ENCODE measurements at regions not wholly inside any gene's neighbourhood (a gene's known extent, or its start where the extent isn't known, plus 50 kb on each side); places are given as distances from the start of the nearest gene placed in this dataset.

DNA sequence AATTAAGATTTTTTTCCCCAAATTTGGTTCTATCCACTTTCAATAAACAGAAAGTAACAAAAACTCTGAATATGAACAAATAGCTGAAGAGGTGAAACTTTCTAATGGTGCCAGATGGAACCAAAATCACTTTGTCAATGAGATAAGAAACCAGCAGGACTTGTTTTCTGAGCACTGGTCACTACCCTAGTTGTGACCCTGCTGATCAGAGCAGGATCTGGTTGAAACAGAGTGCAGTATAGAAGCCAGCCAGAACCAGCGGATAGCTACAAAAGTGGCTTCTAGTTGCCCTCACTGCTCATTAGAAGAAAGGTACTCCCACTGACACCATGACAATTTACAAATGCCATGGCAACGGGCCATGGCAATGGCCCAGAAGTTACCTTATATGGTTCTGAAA lies 158.3 kb upstream of the PIEZO2 start:
- no peak for FAIRE-seq

DNA sequence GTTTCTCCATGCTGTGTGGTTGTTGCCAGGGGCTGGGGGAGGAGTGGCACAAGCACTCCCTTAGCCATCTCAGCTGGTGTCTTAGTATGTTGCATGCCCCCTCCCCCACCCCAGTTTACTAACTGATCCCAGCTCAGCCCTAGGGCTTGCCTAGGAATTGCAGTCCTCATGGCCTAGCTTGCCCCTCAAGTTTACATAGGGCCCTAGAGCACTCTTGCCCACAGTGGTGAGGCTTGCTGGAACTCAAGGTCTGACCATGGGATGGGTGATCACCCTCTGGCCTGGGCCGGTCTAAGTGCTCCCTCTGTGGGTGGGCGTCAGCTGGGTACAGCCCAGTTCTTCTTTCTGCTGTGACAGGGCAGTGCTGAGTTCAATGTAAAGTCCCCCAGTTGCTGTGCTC lies 156.1 kb upstream of the PIEZO2 start:
- no peak for FAIRE-seq

DNA sequence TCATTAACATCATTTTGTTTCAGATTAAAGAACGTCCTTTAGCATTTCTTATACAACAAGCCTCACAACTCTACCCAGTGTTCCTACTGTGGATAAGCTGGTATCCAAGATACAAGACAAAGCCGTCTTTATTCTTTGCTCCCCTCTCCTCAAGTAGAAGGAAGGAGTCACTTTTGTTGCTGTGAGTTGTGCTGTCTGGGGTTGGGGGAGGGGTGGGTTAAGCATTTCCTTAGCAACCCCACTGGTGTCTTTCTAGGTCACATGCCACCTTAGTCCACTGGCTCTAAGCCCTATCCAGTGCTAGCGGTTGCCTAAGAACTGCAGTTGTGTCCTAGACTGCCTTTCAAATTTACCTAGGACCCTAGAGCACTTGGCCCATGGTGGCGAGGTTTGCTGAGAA lies 155.6 kb upstream of the PIEZO2 start:
- no peak for FAIRE-seq

DNA sequence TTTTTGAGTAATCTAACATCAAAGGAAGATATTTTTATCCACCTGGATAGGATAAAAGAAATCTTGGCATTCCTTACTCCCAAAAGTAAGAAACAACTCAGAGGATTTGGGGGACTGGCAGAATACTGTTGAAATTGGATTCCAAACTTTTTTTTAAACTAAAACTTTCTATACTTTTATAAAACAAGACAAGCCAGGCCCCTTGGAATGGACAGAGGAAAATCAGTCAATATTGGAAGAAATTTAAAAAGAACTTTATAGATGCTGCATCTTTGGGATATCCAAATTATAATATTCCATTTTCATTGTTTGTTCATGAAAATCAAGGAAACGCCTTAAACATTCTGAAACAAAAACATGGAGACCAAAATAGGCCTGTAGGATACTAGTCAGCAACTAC lies 147.6 kb upstream of the PIEZO2 start:
- FAIRE-seq, result no peak

DNA sequence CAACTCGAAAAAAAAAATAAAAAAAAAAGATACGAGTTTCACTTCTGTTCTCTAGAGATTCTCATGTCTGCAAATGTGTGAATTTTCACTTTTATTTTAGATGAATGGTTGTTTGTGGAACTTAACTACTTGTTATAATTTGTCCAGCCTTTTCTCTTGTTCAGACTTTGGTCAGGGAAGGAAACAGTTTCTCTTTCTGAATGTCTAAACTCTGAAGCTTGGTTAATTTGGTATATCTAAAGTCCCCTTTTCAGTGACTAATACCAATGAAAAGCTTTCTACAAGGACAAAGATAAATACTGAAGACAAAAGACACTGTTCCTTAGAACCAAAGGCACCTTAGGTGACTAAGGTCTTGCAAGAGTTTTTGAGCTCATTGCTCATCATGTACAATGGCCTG lies 144.4 kb upstream of the PIEZO2 start:
- FAIRE-seq, result no peak

DNA sequence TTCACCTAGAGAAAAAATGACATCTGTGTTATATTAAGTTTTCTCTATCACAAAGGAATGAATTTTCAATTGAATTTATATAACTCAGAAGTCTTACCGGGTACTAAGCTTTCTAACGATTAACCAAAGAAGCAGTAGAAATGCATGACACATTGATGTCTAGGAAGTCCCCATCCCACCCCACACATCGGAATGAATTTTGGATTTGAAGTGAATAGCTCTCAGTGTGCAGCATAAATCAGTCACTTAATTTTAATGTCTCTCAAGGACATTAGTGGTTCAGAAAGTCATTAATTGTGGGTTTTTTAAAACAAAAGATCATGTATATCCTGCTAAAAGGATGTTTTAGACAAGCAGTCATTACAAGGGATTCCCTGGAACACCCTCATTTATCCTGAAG lies 141.4 kb upstream of the PIEZO2 start:
- FAIRE-seq, result no peak

DNA sequence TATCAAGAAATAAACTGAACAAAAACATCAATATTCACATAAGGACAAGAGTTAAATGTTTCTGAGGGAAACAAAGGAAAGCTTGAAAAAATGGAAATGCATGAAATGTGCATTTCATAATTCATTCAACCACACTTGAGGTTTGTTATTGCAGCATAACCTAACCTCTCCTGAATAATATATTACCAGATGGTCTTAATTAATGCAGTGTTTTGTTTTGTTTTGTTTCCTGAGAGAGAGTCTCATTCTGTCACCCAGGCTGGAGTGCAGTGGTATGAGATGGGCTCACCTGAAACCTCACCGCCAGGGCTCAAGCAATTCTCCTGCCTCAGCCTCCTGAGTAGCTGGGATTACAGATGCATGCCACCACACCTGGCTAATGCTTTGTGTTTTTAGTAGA lies 139.9 kb upstream of the PIEZO2 start:
- no peak for FAIRE-seq

DNA sequence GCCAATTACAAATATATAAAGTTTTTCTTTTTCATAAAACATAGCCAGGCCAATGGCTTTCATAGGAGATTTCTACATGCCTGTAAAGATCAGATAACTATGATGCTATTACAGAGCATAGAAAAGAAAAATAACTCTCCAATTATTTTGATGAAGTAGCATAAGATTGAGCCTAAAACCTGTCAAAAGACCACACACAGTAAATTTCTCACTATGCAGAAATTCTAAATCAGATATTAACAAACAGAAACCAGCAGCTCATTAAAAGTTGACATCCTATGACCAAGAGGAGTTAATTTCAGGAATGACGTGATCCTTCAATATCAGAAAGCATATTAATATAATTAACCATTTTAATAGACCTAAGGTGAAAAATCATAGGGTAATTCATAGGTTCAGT lies 139.0 kb upstream of the PIEZO2 start:
- no peak for FAIRE-seq

DNA sequence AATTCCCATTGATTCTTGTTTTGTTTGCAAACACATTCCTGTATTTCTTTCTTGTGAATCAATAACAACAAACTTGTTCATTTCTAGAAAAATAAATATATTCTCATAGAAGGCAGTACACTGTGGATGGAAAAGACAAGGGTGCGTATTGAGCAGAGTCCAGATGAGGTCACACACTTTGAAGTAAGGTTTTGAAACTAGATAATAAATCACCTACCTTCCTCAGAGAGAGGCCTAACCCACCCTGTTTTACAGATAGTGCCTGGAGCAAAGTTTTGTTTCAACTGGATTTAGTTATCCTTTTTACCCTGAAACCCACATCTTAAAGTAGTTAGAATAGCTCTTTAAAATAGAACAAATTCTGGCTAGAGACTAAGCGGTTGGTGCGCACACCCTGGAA lies 137.1 kb upstream of the PIEZO2 start:
- FAIRE-seq, result no peak

DNA sequence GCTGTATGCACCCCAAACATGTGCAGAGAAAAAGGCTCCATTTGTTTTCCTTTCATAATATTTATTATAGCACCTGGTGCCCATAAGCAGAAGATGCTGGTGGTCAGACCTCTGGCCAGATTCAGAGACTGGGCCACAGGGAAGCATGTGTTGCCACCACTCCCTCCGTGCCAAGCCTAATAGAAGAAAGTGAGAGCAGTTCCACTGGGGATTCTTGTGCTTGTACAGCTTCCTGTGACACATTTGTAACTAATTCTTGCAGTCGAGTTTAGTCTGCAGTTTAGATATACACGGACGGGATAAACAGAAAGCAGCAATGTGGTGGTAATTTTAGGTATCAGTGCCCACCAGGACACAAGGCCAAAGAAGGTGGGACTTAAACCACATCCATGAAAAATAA lies 135.4 kb upstream of the PIEZO2 start:
- FAIRE-seq, result no peak

DNA sequence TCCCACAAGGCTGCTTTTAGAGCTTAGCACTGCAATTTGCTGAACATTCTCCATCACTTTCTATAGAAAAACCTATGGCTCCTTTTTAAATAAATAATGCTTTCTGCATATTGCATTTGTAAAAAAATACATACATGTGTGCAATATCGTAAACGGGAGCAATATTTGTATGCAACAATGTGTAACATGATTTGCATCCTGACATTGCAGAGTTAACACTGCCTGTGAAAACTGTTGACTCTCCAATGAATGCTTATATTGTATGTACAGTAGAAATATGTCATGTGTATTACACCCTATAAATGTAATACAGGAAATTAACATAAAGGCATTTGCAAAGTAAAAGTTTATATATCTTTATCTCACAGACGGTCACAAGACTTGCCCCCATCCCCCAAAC lies 135.0 kb upstream of the PIEZO2 start:
- no peak for FAIRE-seq

DNA sequence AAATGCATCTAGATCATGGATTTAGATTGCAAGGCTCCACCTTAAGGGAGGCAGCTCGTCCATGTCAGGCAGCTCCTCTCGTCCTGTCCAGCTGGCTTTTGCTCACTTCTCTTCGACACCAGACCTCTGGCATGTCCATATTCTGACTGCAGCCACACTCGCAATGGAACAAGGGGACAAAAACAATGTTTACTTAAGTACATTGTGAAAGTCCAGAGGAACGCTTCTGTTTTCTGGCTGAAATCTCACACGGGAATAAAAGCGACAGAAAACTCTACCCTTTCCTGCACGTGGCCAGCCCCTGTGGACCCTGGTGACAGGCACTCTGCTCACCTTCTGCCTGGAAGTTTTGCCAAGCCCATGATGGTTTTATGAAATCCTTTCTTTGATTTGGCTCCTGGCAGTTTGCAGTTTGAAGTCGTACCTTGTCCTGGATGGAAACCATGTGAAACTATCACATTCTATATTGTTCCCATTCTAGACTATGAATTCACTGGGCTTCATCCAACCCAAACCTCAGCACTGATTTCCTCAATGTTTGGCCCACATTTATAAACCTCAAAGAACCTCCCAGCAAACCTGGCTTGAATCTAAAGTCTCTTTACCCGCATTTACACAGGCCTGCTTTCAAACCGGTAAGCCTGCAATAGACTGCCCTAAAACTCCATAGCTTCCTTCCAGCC lies 134.3 kb upstream of the PIEZO2 start:
- no peak for FAIRE-seq

DNA sequence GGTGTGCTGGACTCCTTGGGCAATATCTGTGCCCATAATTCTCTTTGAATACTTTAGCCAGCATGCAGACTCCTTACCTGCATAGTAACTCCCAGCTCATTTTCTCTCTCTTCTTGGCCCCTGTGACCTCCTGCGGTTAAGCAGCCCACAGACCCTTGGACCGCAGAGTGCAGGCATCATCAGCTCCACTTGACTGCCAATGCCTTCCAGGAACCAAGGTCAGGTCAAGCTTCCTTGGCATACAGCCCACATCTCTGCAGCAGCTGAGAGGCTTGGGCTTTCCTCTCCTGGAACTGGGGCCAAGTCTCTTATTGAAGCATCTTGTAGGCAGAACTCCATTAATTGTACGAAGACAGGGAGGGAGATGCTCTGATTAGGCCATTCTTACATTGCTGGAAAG lies 130.1 kb upstream of the PIEZO2 start:
- no peak for FAIRE-seq

DNA sequence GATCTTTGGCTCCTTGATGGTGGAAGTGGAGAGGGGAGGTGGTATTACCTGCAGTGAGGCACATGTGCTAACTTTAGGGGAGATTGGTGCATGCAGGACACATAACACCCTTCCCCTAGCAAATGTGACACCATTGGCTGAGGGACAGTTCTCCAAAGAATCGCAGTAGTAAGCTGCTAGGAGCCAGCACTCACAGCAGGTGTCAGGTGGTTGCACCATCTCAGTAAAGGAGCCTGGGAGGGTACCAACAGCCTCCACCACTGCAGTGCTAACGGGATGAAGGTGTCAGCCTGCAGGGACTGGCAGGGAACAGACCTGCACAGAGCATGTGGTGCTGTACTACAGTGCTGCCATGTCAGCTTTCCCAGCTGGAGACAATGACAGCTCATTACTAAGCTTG lies 127.3 kb upstream of the PIEZO2 start:
- no peak for FAIRE-seq

DNA sequence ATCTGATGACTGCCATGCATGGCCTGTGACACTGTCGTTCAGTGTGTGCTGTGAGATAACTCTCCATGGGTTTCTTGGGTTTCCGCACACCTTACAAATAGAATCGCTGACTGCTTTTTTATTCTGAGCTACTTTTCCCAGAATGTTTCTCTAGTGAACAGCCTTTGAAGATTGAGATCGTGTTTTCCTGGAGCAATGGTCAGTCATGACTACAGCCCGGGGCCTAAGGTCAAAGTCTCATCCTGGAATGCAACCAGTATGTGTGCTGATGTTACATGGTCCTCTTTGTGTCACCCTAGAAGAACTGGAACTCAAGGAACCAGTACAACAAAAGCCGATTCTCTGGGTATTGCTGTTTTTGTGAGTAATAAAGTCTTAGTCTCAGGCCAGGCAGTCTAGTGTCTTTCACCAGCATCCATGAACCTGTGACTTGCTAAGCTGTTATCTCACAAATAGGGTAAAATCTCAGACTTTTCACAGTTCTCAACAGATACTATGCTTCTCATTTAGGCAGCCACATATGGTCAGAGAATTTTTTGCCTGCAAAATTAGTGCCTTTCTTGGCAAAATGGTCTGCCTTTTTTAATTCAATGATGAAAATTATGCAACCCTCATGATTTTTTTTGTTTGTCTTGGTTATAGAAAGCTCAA lies 124.9 kb upstream of the PIEZO2 start:
- FAIRE-seq, result no peak

DNA sequence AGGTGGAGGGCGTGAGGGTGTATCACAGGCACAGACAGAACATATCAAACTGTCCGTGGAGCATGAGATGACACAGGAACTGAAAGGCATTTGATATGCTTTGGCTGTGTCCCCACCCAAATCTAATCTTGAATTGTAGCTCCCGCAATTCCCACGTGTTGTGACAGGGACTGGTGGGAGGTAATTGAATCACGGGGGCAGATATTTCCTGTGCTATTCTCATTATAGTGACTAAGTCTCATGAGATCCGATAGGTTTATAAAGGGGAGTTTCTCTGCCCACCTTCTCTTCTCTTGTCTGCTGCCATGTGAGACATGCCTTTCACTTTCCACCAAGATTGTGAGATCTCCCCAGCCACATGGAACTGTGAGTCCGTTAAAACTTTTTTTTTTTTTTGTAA lies 123.1 kb upstream of the PIEZO2 start:
- no peak for FAIRE-seq

DNA sequence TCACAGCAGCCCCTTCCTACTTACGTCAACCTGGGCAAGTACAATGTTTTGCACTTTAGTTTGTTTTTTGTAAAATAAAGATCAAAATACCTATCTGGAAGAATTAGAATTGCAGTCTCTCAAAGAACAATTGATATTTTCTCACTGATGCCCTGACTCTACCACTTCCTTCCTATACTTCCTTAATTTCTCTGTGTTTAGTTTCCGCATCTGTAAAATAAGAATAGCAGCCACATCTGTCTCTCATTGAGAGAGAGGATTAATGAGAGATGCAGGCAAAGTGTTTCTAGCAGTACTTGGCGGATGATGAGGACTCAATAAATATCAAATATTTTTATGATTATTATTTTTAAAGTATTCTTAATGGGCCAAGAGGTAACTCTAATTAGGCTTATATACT lies 122.6 kb upstream of the PIEZO2 start:
- FAIRE-seq, result no peak

DNA sequence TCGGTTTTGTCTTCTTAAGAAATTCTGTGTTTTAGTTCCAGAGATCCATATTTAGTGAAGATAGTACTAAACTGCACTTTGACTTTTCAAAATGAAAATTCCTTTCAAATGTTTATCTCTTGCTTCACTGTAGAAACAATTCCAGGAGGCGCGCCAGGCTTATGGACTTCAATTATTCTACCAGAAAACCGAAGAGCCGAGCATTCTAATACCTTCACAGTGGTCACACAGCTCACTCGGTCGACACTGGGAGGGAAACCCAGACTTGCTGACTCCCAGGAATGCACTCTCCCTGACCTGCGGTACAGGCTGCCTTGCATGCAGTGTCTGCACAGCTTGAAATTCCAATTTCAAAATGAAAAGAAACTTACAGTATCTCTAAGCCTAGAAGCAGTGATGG lies 119.9 kb upstream of the PIEZO2 start:
- no peak for FAIRE-seq

DNA sequence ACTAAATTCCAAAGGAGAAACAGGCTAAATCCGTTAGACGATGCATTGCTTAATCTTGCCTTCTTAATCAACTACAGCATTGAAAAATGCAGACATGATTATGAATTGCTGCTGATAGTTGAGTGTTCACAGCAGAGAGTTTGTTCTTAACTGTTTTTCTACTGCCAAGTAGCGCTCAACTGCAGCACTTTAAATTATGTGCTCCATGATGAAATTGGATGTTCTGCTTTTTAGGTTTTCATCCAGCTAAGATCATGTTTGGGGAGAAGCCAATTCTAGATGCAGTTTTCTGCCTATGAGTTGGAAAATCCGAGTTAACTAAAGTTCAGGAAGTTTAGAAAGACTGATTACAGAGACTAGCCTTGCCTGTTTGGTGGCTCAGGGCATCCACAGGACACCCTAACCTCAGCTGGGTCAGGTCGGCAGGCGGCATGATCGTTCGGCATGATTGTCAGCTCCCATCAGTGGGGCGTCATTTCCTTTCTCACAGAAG lies 119.4 kb upstream of the PIEZO2 start:
- no peak for FAIRE-seq

DNA sequence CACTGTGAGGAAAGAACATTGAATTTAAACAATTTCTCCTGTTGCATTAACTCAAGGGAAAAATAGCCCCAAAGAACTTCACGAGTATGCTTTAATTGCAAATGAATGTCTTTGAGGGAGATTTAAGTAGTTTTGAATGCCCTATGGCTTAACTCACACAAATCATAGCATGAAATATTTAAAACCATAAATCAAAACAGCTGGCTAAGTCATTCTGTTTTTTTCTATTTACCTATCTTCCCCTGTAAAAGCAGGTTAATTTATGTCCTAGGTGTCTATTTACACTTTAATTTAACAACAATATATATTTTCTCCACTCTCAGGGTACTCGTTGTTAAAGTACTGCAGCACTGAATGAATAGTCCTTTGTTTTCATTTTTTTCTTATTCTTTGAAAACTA lies 118.8 kb upstream of the PIEZO2 start:
- no peak for FAIRE-seq

DNA sequence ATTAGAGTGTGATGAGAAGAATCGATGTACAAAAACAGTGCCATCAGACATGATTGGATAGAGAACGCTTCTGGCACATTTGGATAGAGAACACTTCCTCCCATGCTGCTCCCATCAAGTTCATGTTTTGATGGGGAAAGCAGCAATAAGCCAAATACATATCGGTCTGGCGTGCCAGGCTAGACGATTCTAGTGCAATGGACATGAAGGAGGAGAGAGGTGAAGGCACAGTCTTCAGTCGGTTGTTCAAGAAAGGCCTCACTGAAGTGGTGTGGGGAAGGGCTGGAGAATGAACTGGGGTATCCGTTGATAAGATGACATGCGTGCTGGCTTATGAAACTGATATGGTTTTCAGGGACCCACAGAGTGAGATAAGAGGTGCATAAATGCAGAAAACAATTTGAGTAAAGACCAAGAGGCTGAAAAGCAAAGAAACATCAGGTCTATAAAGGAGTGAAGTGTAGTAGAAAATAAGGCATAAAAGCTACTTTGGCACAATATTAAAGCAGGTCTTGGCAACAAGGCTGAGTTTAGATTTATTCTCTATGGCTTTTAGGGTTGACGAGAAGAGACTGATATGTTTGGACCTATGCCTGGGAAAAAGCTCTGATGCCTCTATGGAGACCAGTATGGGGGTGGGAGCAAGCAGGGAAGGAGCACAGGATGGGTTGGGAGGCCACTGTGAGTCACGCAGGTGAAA lies 117.6 kb upstream of the PIEZO2 start:
- no peak for FAIRE-seq

DNA sequence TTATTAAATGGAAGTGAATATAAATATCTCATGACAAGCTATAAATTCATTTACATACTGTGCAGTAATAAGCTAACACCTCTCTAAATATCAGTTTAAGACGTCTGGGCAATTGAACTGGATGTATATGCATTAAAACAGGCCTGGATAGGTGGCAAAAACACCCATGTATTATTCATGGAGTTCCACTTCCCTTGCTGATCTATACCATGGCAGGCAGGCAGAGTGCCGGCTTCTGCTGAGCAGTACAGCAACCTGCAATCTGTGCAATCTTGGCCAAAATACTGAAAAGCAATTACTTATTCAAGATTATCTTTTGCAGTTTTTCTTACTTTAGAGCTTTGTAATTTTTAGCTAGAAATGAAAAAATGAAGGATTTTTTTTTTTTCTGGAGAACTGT lies 112.1 kb upstream of the PIEZO2 start:
- FAIRE-seq, result no peak

DNA sequence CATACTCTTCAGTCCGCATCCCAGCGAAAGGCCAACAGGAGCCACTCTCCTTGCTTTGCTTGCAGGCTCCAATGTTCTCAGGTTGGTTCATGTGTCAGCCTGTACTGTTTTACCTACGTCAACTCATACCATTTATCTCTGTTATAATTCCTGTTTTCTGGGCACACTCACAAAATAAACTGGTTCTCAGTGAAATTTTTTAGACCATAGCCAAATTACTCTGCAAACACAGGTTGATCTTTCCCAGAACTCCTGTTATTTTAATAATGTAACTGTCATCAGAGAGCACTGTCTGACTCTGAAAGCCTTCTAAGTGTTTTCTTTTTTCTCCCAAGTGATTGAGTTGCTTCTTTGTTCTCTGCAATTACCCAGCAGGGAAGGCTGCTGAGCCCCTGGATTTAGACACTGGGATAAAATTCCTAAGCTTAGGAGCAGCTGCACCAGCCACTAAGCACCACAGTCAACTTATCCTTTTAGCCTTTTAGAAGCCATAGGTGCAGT lies 111.6 kb upstream of the PIEZO2 start:
- FAIRE-seq, result no peak

DNA sequence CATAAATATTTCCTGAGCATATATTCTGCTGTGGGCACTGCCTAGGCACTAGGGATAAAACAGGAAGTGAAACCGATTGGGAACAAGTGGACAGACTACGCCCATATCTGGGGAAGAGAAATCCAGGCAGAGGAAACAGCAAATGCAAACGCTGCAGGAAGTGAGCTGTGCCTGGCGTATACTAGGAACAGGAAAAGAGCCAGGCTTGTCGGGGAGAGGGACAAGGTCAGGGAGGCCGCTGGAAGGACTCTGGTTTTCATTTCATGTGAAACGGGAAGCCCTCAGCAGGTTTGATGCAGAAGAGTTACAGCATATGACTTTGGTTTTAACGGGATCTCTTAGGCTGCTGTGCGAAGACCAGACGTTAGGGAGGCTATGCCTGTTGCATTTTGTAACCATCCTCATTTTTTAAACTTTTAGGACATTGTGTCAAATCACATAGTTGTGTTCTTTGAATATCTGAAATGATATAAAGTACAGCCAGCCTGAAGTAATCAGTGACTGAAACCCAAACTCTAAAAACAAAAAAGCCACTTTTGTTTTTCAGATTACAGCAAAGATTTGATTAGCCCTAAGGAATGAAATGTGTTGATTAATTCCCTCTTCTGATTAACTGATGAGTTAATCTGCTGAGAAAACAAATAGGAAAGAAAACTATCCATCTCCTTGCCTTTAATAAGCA lies 110.2 kb upstream of the PIEZO2 start:
- no peak for FAIRE-seq

Measured in islet of Langerhans (tissue), 1 donor.